ENCODE measurements at regions not wholly inside any gene's neighbourhood (a gene's known extent, or its start where the extent isn't known, plus 50 kb on each side); places are given as distances from the start of the nearest gene placed in this dataset.
"Not testable (repeated sequence)": the region's sequence is repeated elsewhere in the genome, so short reads cannot be mapped to it uniquely, and the experiment has no call there.

DNA sequence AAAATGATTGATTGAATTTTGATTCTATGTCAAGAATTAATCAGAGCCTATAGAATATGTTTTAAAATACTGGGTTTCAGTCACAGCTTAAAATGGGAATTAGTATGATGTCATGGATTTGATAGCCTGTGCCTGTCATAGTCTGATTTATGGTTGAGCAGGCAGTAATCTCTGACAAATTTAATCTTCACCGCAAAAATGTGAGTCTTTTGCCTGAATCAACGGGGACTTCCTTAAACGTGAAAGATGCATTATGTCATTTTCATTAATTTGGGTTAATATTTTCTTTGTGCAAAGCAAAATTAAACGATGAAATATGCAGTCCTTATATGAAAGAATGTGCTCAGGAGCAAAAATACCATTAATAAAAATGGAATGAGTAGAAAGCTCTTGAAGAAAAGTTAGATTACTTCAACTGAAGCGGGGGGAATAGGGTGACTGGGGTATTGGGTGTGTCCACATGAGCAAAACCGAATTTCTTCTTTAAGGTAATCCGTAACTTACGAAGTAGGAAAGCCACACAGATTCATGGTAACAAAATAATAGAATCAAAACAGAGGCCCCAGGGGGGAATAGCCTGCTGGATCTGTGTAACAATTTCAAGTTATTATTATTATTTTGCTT, 339.6 kb upstream of the NOX3 start:
- DNase-seq, result no peak

DNA sequence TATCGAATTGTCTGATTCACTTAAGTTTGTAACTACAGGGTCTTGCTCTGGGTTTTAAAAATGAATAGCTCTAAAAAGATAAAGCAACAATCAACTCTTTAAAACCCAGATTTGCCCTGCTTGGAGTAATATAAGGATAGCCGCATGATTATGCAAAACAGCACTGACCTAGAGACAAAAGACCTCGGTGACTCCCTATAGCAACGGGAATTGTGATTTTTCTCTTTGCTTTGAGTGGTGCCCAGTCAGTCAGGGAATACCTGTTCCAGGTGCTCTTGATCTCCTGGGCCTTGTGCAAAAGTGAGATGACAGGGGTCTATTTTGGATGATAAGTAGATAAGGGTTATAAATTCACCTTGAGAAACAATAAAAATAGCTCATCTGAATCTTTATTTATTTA, 336.3 kb upstream of the NOX3 start:
- DNase-seq, result no peak

DNA sequence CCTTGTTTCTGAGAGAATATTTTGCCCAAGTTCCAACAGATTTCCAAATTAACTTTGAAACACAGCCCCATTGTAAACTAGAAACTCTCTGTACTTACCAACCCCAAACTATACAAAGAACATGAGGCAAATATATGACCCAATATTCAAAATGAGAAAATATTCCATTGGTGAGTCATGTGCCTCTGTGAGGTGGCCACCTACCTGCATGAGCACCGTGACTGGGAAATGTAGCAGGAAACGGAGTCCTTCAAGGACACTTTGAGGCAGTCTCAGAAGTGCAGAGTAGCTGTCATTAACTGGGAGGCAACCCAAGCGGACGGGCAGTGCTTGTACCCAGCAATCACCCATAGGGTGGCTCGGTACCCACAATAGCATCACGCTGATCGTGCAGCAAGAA, 335.5 kb upstream of the NOX3 start:
- no peak for DNase-seq

DNA sequence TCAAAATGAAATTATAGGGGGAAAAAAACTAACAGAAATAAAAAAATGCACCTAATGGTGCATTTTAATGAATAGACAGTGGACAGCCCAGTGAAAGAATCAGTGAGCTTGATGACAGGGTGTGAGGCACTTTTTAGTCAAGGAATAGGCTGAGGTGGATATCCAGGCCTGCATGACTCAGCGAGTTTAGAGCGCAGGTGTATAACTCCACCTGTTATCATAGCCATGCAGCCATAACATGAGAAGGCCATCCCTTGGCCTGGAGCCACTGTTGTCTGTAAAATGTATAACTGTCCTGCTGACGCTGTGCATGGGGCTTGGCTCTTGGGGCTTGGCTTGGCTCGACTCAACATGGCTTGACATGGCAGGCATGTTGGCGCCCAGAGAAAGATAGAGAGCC, 331.5 kb upstream of the NOX3 start:
- no peak for DNase-seq

DNA sequence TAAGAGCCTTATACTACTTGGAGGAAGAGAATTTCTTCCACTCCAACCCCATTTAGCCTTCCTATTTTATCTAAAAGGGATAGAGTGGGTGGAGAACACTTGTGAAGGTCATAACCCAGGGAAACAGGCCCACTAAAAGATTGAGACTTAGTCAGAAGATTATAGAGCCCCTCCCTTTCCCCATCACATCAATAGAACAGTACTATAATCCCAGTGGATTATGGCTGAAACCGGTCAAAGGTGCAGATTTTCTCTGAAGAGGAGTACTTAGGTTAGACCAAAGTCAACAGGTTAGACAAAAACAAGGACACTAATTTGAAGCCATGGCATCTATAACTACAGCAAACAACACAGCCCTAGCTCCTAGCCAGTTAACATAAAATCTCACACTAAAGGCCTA, 330.9 kb upstream of the NOX3 start:
- no peak for DNase-seq

DNA sequence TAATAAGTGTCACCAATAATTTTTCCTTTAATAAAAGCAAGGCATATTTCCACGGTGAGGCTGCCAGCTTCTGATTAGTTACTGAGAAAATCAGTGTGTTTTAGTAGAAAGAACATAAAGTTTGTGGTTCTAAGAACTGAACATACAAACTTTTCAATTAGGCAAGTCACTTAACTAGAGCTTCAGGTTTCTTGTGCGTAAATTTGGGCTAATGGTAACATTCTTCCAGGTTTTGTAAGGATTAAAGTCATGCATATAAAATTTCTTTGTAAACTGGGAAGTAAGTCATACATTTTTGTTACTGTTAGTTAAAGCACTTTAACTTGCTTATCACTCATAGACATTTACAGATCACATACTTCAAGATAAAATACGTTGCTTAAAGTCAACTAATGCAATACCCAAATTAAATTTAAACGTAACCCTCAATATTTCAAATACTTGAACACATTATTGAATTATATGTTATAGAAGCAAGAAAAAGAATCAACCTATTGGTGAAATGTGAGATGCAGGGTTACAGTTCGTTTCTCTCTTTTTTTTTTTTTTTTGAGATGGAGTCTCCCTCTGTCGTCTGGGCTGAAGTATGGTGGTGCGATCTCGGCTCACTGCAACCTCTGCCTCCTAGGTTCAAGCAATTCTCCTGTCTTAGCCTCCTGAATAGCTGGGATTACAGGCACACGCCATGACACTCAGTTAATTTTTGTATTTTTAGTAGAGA, 327.3 kb upstream of the NOX3 start:
- no peak for DNase-seq

DNA sequence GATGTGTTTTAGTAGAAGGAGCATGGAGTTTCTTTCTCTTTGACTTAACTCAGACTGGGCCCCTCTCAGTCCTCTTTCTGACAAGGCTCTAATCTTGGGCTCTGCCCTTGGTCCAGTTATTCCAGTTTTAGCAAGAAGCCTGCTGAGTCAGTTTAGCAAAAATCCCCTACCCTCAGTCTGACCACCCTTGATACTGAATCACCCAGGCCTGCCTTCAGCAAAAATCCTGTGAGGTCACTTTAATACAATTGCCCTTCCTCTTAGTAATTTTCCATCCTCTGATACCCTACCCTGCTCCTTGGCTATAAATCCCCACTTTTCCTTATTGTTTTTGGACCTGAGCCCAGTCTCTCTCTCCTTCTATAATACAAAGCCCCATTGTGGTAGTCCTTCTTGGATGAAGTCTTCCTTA, 326.7 kb upstream of the NOX3 start:
- DNase-seq, result no peak

DNA sequence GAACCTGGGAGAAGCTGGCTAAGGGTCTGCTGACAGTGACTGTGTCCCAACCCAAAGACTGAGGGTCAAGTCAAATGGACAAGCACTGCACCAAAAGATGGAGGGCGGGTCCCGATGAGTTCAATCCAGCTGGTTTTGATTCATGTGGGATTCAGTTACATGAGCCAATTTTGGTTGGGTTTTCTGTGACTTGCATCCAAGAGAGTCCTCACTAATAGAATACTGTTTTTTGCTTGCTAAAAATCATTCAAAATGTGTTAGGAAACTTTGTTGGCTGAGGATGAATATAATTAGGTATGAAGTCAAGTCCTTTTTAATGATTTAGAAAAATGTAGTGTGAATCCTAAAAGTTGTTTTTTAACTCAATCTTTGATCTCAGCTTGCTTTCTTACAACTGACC, 323.8 kb upstream of the NOX3 start:
- DNase-seq, result no peak

DNA sequence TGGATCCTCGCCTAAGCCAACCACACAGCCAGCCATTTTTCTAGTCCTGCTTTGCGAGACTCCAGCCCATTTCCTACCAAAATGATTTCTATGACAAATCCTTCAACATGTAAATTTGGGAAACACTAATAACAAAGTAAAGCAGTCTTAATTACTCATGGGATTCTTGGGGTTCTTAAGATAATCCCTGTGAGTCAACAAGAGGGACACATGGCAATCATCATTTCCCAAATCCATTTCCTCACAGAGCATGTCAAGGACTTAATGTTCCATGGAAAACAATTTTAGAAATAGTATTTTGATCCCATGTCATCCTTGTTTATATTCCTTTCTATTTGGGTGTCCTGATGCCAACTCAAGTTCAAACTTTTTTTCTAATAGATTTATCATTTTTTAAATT, 322.7 kb upstream of the NOX3 start:
- no peak for DNase-seq

DNA sequence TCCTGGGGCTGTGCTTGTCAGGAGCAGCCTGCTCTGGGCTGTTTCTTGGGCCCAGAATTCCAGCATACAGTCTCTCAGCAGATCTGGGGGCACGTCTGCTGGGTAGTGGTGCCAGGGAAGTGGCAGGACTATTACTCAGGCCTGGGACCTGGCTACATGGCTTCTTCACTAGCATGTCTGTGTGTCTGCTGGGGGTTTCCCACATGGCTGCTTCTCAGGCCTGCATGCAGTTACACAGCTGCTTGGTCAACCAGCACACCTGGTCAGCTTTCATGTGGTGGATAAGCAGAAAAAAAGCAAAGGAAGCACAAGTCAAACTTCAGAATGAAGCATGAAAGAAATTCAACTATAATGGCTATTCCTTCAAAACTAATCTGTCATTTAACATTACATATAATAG, 316.2 kb upstream of the NOX3 start:
- DNase-seq, result no peak

DNA sequence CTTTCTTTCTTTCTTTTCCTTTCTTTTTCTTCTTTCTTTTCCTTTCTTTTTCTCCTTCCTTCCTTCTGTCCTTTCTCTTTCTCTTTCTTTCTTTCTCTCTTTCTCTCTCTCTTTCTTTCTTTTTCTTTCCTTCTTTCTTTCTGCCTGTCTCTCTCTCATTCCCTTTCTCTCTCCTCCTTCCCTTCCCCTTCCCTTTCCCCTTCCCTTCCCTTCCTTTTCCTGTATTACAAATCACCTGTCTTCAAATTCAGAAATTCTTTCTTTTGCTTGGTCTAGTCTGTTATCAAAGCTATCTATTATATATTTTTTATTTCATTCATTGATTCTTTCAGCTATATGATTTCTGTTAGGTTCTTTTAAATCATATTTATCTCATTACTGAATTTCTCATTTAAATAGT, 315.2 kb upstream of the NOX3 start:
- no peak for DNase-seq

DNA sequence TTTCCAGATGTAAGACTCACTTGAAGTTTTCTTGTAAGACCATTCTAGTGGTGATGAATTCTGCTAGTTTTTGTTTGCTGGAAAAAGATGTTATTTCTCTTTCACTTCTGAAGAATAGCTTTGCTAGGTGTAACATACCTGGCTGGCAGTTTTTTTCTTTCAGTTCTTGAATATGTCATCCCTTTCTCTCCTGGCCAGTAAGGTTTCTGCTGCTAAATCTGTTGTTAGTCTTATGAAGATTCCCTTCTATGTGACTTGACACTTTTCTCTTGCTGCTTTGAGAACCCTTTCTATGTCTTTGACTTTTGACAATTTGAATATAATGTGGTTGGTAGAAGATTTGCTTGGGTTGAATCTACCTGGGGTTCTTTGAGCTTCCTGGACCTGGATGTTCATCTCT, 314.7 kb upstream of the NOX3 start:
- DNase-seq, result no peak

DNA sequence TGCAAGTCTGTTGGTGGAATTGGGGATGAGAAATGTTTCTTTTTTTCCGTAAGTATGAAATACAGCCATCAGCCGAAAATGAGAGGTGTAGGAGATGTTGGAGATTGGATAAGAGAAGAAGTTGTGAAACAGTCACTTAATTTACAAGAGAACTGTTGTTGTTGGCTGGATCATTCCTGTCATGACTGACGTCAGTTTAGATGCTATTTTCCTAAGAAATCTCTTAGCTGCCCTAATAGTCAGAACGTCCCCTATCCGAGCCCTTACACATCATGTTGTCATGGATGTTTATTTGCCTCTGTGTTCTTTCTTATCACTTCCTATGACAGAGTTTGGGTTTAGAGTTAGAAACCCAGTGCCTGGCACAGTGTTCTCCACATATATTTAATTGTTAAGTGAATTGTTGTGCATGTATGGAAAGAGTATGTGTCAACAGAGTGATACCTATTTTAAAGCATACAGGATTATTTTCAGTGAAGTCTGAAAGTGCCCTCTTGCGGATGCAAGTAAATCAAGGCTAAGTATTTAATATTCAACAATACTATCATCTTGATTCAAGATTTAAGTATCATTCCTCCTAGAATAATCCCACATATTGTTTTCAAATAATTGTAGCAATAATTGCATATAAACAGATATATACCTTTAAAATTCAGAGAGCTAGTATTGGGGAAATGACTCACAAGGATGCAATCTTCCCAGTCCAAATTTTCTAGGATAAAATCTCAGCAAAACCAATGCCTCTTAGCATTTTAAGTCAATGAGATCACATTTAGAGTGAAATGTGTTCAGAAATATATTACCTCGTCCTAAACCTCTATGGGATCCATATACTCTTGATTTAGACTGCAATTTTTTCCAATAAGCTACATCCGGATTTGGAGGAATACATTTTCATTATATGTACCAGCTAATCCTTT, 309.9 kb upstream of the NOX3 start:
- no peak for DNase-seq

DNA sequence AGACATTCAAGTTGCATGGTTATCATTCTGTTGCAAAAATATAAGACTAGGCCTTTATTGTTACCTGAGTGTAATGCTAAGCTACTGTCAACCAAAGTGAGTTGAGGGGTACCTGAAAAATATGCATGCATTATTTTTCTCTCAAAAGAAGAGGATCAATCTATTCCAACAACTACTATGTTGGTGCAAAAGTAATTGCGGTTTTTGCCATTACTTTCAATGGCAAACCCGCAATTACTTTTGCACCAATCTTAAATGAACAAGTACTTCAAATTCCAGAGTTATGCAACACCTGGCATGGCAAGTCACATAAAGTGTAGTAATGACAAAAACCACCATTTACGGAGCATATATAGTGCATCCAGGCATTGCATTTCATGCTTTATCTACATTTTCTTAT, 307.0 kb upstream of the NOX3 start:
- DNase-seq, result no peak

DNA sequence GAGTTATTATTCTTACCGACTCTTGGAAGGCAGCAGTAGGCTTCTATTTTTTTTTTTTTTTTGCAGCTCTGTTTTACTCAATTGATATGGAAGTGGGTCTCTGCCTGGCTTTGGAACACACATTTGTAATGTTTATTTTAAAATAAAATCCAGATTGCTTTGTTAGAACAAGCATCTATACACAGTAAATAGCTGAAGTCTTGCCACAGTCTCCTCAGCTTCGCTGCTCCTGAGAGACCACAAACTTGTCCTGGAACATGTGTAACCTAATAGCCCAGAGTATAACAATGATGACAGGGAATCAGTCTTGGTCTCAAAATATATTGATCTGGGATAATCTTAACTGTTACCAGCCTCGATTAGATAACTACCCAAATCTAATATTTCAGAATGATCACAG, 299.8 kb upstream of the NOX3 start:
- DNase-seq, result no peak

DNA sequence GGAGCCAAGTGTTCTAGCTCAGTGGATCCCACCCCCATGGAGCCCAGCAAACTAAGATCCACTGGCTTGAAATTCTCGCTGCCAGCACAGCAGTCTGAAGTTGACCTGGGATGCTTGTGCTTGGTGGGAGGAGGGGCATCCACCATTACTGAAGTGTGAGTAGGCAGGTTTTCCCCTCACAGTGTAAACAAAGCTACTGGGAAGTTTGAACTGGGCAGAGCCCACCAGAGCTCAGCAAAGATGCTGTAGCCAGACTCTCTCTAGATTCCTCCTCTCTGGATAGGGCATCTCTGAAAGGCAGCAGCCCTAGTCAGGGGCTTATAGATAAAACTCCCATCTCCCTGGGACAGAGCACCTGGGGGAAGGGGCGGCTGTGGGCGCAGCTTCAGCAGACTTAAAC, 293.1 kb upstream of the NOX3 start:
- not testable (repeated sequence) for DNase-seq

DNA sequence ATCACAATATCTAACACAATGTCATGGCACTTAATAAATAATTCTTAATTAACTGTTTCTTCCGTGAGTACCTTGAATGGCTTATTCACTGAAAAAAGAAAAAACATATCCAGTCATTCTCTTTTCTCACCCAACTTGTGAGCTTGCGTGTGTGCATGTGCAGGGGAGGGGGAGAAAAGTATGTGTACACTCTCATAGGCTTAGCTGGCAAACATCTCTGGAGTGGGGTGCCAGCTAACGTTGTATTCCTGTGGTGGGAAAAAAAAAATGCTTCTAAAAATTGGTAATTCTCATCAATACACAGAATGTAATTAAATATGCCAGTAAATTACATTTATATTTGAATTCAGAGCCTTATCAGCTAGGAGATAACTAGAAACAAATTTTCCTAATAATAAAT, 291.9 kb upstream of the NOX3 start:
- DNase-seq, result no peak

DNA sequence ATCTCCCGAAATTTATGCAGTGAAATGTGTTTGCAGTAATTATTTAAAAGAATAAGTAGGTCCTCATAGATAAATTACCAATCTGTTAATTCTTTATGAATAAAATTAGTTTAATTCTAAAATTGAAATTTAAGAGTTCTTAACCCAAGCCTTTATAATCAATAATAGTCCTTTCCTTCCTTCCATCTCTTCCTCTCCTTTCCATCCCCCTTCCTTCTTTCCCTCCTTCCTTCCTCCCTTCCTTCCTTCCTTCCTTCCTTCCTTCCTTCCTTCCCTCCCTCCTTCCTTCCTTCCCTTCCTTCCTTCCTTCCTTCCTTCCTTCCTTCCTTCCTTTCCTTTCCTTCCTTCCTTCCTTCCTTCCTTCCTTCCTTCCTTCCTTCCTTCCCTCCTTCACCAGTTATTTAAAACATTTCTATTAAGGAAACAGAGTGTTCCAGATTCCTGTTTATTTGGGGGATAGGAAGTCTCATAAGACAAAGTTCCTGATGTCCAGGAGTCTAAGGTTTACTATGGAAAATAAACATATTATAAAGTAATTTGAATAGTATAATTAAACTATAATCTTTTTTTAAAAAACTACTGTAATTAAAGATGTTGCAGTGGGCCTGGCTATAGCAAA, 285.3 kb upstream of the NOX3 start:
- no peak for DNase-seq

DNA sequence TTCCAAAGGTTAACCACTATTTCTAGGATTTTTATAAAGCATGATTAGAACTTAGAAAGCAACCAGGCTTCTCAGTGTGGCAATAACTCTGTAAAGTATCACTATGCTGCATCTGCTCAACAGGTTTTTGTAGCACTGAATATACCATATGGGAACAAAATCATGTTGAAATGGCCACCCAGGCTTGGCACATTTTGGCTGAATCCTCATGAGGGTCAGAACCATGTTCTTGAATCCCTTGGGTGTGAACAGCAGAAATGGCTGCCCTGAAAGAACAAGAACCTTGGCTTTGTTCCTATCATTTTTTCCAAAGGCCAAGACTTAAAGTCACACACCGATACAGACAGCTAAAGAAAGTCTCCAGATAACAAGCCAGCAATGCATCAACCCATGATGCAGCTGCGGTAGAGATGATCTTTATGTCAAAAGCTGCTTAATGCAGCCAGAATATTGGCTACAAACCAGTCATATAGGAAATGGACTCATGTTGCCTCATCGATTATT, 283.0 kb upstream of the NOX3 start:
- no peak for DNase-seq

DNA sequence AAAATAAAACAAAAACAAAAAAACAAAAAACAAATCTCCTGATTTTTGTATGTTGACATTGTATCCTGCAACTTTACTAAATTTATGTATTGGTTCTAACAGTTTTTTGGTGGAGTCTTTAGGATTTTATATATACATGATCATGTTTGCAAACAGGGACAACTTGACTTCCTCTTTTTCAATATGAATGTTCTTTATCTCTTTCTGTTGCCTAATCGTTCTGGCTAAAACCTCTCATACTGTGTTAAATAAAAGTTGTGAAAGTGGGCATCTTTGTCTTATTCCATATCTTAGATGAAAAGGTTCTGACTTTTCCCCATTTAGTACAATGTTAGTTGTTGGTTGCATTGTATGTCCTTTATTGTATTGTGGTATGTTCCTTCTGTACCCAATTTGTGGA, 261.7 kb upstream of the NOX3 start:
- no peak for DNase-seq

DNA sequence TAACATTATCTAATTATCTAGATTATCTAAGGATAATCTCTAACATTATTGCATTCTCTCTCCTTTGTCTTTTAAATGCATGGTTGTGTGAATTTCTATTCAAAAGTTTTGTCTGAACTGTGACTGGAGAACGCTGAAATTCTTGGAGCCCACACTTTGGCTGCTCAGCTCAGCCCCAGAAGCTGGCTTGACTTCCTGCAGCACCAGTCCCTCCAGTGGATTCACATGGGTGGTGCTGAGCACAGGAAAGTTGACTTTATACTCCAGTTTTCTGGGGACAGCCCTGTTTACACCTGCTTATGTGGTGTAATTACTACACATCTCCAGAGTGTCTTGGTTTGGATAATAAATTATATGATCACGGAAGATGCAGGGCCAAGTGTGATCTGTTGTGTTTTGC, 255.1 kb upstream of the NOX3 start:
- no peak for DNase-seq

DNA sequence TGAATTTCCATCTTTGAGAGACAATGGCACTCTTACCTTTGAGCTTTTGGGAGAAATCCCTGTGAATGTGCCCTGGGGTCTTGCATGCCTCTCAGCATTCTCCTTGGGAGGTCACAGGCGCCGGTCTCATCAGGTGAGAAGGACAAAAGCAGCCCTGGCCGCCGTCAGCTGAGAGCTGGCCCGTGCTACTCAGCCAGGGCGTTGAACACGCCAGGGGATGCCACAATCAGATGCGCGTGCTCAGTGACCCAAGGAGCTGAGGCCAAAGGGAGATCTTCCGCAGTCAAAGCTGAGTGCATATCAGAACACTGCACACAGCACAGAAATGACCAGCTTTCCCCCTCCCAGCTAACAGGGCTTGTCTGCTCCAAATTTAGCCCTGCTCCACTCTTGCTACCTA, 253.6 kb upstream of the NOX3 start:
- DNase-seq, result no peak

DNA sequence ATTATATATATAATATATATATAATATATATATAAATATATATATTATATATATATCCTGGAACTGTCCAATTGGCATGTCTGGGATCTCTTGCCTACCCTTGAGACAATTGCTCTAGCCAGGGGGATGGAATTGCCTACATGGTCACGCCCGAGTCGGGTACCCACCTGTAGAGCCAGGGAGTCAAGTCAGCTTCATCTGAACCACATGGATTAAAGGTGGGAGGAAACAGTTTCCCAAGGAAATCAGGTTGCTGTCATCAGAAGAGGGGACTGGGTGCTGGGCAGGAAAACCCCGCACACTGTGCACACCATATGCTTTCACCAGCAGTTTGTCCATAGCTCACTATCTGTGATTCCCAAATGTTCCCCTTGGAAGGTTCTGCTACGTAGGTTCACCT, 252.5 kb upstream of the NOX3 start:
- no peak for DNase-seq
